Neural cell (in vitro differentiated cells): ENCODE measurements at regions not wholly inside any gene's neighbourhood (a gene's known extent, or its start where the extent isn't known, plus 50 kb on each side); places are given as distances from the start of the nearest gene placed in this dataset.

Experiments
- H2AFZ ChIP-seq: fragments of 200-600, 300-800 bp; sonication (generic), shearing (Covaris generic); 2 replicates; pipeline ENCODE4 v1.6.0; 2014; ENCODE audit warnings: low read depth, mild to moderate bottlenecking, antibody characterized with exemption, low read length, moderate library complexity
- H3F3A ChIP-seq: fragments of 200-600 bp; shearing (Covaris generic); 2 replicates; pipeline ENCODE4 v1.6.1; 2016; ENCODE audit warnings: mild to moderate bottlenecking, moderate library complexity, mixed read lengths, antibody characterized with exemption, low read length; ENCODE audit not compliant: insufficient read depth, poor library complexity, severe bottlenecking
- H3K27ac ChIP-seq: fragments of 200-600, 300-800 bp; sonication (generic), shearing (Covaris generic); 2 replicates; pipeline ENCODE4 v1.5.1; 2014; ENCODE audit warnings: mild to moderate bottlenecking, low read length, moderate library complexity
- H3K27me3 ChIP-seq: fragments of 300-800, 200-600 bp; sonication (generic), shearing (Covaris generic); 2 replicates; pipeline ENCODE4 v1.6.0; 2014; ENCODE audit warnings: mild to moderate bottlenecking, low read depth, low read length, moderate library complexity; ENCODE audit not compliant: insufficient read depth
- H3K36me3 ChIP-seq: fragments of 300-800, 200-600 bp; sonication (generic), shearing (Covaris generic); 2 replicates; pipeline ENCODE4 v1.5.1; 2014; ENCODE audit warnings: mild to moderate bottlenecking, antibody characterized with exemption, low read length, moderate library complexity; ENCODE audit not compliant: insufficient read depth
- H3K4me2 ChIP-seq: fragments of 300-800, 200-600 bp; sonication (generic), shearing (Covaris generic); 2 replicates; pipeline ENCODE4 v1.6.0; 2014; ENCODE audit warnings: mild to moderate bottlenecking, low read length
- H3K4me3 ChIP-seq: fragments of 300-800, 200-600 bp; sonication (generic), shearing (Covaris generic); 2 replicates; pipeline ENCODE4 v1.5.1; 2014; ENCODE audit warnings: mild to moderate bottlenecking, low read length, moderate library complexity
- H3K79me2 ChIP-seq: fragments of 200-600 bp; shearing (Covaris generic); replicated peaks from 2 replicates; pipeline ENCODE4 v1.6.0; 2014; ENCODE audit warnings: mild to moderate bottlenecking, low read length, moderate library complexity; ENCODE audit not compliant: insufficient read depth
- H3K9ac ChIP-seq: fragments of 300-800, 200-600 bp; sonication (generic), shearing (Covaris generic); 2 replicates; pipeline ENCODE4 v1.6.1; 2016; ENCODE audit warnings: mild to moderate bottlenecking, low read length, mixed read lengths
- H3K9me2 ChIP-seq: fragments of 200-600 bp; shearing (Covaris generic); 2 replicates; pipeline ENCODE4 v1.6.1; 2016; ENCODE audit warnings: mild to moderate bottlenecking, low read length, mixed read lengths; ENCODE audit not compliant: insufficient read depth
- H3K9me3 ChIP-seq: fragments of 200-600, 300-800 bp; sonication (generic), shearing (Covaris generic); 2 replicates; pipeline ENCODE4 v1.6.1; 2016; ENCODE audit warnings: mild to moderate bottlenecking, mixed run types, low read length, moderate library complexity, mixed read lengths
- H4K20me1 ChIP-seq: fragments of 200-600 bp; shearing (Covaris generic); 2 replicates; pipeline ENCODE4 v1.6.1; 2016; ENCODE audit warnings: mild to moderate bottlenecking, mixed run types; ENCODE audit not compliant: insufficient read depth
- EP300 ChIP-seq: fragments of 450-650 bp; conservative IDR thresholded peaks from 2 replicates; pipeline ENCODE4 v1.6.1; 2014; ENCODE audit warnings: antibody characterized with exemption, mild to moderate bottlenecking, moderate library complexity; ENCODE audit not compliant: poor library complexity, severe bottlenecking
- EZH2 ChIP-seq: fragments of 200-600, 300-800 bp; shearing (Covaris generic), sonication (generic); IDR thresholded peaks from 2 replicates; pipeline ENCODE4 v1.6.1; 2014; ENCODE audit warnings: antibody characterized with exemption, low read length, borderline replicate concordance, mild to moderate bottlenecking; ENCODE audit not compliant: insufficient read depth, poor library complexity, severe bottlenecking
- MXI1 ChIP-seq: fragments of 450-650 bp; conservative IDR thresholded peaks from 2 replicates; pipeline ENCODE4 v1.6.1; 2014; ENCODE audit warnings: antibody characterized with exemption, mild to moderate bottlenecking; ENCODE audit not compliant: poor library complexity, severe bottlenecking
- POLR2AphosphoS5 ChIP-seq: IDR thresholded peaks from 2 replicates; pipeline ENCODE4 v1.6.1; 2012
- RAD21 ChIP-seq: fragments of 450-650 bp; conservative IDR thresholded peaks from 2 replicates; pipeline ENCODE4 v1.6.1; 2014; ENCODE audit warnings: antibody characterized with exemption, mild to moderate bottlenecking, moderate library complexity
- SMC3 ChIP-seq: fragments of 450-650 bp; conservative IDR thresholded peaks from 2 replicates; pipeline ENCODE4 v1.6.1; 2014; ENCODE audit warnings: antibody characterized with exemption, mild to moderate bottlenecking, moderate library complexity; ENCODE audit not compliant: poor library complexity
- TAF1 ChIP-seq: IDR thresholded peaks from 2 replicates; pipeline ENCODE4 v1.6.1; 2012; ENCODE audit warnings: low read depth
- TF ChIP-seq, protein P1 (sequence below): IDR thresholded peaks from 2 replicates; pipeline ENCODE4 v1.6.1; 2012; ENCODE audit warnings: borderline replicate concordance
- TF ChIP-seq, protein P2 (sequence below): fragments of 450-650 bp; IDR thresholded peaks from 2 replicates; pipeline ENCODE4 v1.5.1; 2014; ENCODE audit warnings: antibody characterized with exemption, mild to moderate bottlenecking, moderate library complexity; ENCODE audit not compliant: poor library complexity, severe bottlenecking

DNA sequence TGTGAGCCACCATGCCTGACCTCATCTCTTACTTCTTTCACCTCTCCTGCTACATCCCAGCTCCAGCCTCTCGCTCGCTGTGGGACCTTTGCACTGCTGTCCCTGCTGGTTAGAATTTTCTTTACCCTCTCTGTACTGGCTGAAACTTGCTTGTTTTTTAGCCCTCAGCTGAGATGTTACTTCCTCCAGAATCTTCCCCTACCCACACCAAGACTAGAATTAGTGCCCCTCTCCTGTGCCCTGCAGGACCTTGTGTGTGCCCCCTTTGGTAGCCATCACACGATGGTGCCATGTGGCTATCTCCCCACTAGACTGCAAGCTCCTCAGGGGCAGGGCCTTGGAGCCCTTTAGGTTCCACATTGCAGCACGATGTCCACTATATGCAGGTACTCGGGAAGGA is 84.1 kb downstream of the AIPL1 start:
- no peaks in the 10 kb centered on the region for H3K9me3 ChIP-seq
- H3K27ac ChIP-seq: no peak overlapping the region
- TF ChIP-seq SMC3: no peak
- no peaks in the 10 kb centered on the region for H3K27me3 ChIP-seq
- H3F3A ChIP-seq: no peaks in the 10 kb centered on the region
- no peak overlapping the region for H2AFZ ChIP-seq
- H3K4me3 ChIP-seq: no peak overlapping the region
- no peaks in the 10 kb centered on the region for H4K20me1 ChIP-seq
- H3K36me3 ChIP-seq: no peaks in the 10 kb centered on the region
- no peak overlapping the region for H3K9ac ChIP-seq
- H3K9me2 ChIP-seq: no peaks in the 10 kb centered on the region
- H3K79me2 ChIP-seq: no peaks in the 10 kb centered on the region
- no peak overlapping the region for H3K4me2 ChIP-seq

DNA sequence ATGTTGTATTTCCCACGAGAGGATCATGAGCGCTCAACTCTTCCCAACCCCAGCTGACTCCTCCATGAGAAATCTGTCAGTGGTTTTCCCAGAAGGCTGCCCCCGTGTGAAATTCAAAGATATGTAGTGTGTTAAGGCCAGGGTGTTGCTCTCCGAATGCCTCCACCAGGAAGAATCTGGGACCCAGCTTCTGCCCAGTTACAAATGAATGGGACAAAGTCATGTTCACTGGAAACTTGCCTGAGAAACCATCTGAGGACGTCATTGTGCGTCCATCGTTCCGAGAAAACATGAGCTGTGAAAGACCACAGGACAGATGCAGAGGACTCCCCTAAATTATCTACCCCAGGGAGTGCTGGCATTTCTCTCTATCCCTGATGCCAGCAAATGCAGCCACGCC is 86.0 kb downstream of the AIPL1 start:
- no peaks in the 10 kb centered on the region for H4K20me1 ChIP-seq
- no peak overlapping the region for H3K9ac ChIP-seq
- no peak overlapping the region for H3K4me2 ChIP-seq
- TF ChIP-seq SMC3 (no peak), RAD21 (no peak), TAF1 (no peak), EP300 (no peak), EZH2 (no peak), POLR2AphosphoS5 (no peak), MXI1 (no peak)
- TF ChIP-seq, protein P1, sequence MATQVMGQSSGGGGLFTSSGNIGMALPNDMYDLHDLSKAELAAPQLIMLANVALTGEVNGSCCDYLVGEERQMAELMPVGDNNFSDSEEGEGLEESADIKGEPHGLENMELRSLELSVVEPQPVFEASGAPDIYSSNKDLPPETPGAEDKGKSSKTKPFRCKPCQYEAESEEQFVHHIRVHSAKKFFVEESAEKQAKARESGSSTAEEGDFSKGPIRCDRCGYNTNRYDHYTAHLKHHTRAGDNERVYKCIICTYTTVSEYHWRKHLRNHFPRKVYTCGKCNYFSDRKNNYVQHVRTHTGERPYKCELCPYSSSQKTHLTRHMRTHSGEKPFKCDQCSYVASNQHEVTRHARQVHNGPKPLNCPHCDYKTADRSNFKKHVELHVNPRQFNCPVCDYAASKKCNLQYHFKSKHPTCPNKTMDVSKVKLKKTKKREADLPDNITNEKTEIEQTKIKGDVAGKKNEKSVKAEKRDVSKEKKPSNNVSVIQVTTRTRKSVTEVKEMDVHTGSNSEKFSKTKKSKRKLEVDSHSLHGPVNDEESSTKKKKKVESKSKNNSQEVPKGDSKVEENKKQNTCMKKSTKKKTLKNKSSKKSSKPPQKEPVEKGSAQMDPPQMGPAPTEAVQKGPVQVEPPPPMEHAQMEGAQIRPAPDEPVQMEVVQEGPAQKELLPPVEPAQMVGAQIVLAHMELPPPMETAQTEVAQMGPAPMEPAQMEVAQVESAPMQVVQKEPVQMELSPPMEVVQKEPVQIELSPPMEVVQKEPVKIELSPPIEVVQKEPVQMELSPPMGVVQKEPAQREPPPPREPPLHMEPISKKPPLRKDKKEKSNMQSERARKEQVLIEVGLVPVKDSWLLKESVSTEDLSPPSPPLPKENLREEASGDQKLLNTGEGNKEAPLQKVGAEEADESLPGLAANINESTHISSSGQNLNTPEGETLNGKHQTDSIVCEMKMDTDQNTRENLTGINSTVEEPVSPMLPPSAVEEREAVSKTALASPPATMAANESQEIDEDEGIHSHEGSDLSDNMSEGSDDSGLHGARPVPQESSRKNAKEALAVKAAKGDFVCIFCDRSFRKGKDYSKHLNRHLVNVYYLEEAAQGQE: no peak
- TF ChIP-seq, protein P2, sequence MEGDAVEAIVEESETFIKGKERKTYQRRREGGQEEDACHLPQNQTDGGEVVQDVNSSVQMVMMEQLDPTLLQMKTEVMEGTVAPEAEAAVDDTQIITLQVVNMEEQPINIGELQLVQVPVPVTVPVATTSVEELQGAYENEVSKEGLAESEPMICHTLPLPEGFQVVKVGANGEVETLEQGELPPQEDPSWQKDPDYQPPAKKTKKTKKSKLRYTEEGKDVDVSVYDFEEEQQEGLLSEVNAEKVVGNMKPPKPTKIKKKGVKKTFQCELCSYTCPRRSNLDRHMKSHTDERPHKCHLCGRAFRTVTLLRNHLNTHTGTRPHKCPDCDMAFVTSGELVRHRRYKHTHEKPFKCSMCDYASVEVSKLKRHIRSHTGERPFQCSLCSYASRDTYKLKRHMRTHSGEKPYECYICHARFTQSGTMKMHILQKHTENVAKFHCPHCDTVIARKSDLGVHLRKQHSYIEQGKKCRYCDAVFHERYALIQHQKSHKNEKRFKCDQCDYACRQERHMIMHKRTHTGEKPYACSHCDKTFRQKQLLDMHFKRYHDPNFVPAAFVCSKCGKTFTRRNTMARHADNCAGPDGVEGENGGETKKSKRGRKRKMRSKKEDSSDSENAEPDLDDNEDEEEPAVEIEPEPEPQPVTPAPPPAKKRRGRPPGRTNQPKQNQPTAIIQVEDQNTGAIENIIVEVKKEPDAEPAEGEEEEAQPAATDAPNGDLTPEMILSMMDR: no peak
- H3K4me3 ChIP-seq: no peak overlapping the region
- H3K9me3 ChIP-seq: no peaks in the 10 kb centered on the region
- H3K9me2 ChIP-seq: no peaks in the 10 kb centered on the region
- H2AFZ ChIP-seq: no peak overlapping the region
- no peaks in the 10 kb centered on the region for H3K36me3 ChIP-seq
- no peaks in the 10 kb centered on the region for H3K27me3 ChIP-seq
- no peaks in the 10 kb centered on the region for H3K79me2 ChIP-seq
- no peak overlapping the region for H3K27ac ChIP-seq
- no peaks in the 10 kb centered on the region for H3F3A ChIP-seq

DNA sequence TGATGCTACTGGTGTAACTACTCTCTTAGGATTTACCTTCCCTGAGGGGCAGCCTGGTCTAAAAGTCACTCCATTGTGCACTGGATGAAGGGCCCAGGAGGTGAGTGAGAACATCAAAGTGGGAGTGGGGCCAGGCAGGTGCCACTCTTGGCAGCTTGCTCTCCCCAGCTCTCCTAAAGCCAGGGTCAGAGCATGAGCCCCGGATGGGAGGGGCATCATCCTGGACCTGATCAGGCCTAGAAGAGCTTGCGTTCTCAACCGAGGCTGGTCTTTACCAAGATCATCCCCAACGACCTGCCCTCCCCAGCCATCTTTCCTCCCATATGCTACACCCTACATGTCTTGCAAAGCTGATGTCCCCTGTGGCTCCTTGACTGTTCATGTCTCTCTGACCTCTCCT is 87.1 kb downstream of the AIPL1 start:
- no peak for TF ChIP-seq EZH2
- Histone ChIP-seq H3K9me3 (no peaks in the 10 kb centered on the region), H3K79me2 (no peaks in the 10 kb centered on the region), H3F3A (no peaks in the 10 kb centered on the region), H4K20me1 (no peaks in the 10 kb centered on the region), H3K27ac (no peak overlapping the region), H3K9me2 (no peaks in the 10 kb centered on the region), H2AFZ (no peak overlapping the region), H3K27me3 (no peaks in the 10 kb centered on the region), H3K4me3 (no peak overlapping the region), H3K36me3 (no peaks in the 10 kb centered on the region), H3K4me2 (no peak overlapping the region), H3K9ac (no peak overlapping the region)
